ENCODE measurements at regions not wholly inside any gene's neighbourhood (a gene's known extent, or its start where the extent isn't known, plus 50 kb on each side); places are given as distances from the start of the nearest gene placed in this dataset.

- ChIA-PET POLR2A (ENCODE audit: low non-redundant PET) (no interaction called here), CTCF (no interaction called here)
- Histone ChIP-seq H3K9me3 (ENCODE audit: low read depth, low read length, poor library complexity, severe bottlenecking) (no peaks in the 10 kb centered on the region), H3K27me3 (replicated peaks; ENCODE audit: insufficient read depth, low read depth, low read length, poor library complexity) (no peaks in the 10 kb centered on the region), H3K27ac (ENCODE audit: low read depth, low read length, poor library complexity, severe bottlenecking) (no peak overlapping the region), H3K4me1 (ENCODE audit: insufficient read depth, low read length, poor library complexity, severe bottlenecking) (no peaks in the 10 kb centered on the region), H3K4me3 (ENCODE audit: low read depth, low read length, poor library complexity, severe bottlenecking) (no peak overlapping the region), H3K36me3 (ENCODE audit: insufficient read depth, low read length, poor library complexity, severe bottlenecking) (no peaks in the 10 kb centered on the region)
- TF ChIP-seq EZH2 (IDR thresholded peaks at IDR 0.05; ENCODE audit: borderline replicate concordance, low read depth, low read length, poor library complexity, severe bottlenecking) (no peak), CTCF (conservative IDR thresholded peaks at IDR 0.05; ENCODE audit: low read depth, low read length) (no peak)
- BruUV-seq (replicated peaks): no TSS peak
- intact Hi-C loops (cut with micrococcal nuclease; ENCODE audit: unreplicated experiment): no loop called here
- DNase-seq (ENCODE audit: low spot score): no peak
Observed at GRCh38 chr1:79547514-79547913, 541.0 kb upstream of the ADGRL4 start.

DNA sequence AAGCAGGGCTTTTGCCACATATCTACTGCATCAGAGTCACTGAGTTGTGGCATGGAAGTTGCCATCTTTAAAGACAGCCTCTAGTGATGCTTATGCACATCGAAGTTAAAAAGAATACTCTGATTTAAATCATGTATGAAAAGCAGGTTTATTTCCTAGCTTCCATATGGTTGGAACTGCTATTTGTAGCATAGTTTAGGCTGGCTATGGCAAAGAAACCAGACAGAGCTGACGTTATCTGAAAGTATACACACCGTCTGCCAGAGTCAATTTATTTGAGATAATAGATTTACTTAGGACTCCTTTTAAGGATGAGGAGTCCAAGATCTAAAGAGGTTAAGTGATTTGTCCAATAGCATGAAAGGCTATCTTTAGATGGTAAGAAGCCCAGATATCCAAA, 536.9 kb upstream of the ADGRL4 start:
- ChIA-PET CTCF (no interaction called here), POLR2A (ENCODE audit: low non-redundant PET) (no interaction called here)
- Histone ChIP-seq H3K36me3 (ENCODE audit: insufficient read depth, low read length, poor library complexity, severe bottlenecking) (no peaks in the 10 kb centered on the region), H3K9me3 (ENCODE audit: low read depth, low read length, poor library complexity, severe bottlenecking) (no peaks in the 10 kb centered on the region), H3K27ac (ENCODE audit: low read depth, low read length, poor library complexity, severe bottlenecking) (no peak overlapping the region), H3K4me3 (ENCODE audit: low read depth, low read length, poor library complexity, severe bottlenecking) (no peak overlapping the region), H3K27me3 (replicated peaks; ENCODE audit: insufficient read depth, low read depth, low read length, poor library complexity) (no peaks in the 10 kb centered on the region), H3K4me1 (ENCODE audit: insufficient read depth, low read length, poor library complexity, severe bottlenecking) (no peaks in the 10 kb centered on the region)
- no peak for DNase-seq (ENCODE audit: low spot score)
- no TSS peak for BruUV-seq (replicated peaks)
- intact Hi-C loops (cut with micrococcal nuclease; ENCODE audit: unreplicated experiment): no loop called here
- TF ChIP-seq EZH2 (IDR thresholded peaks at IDR 0.05; ENCODE audit: borderline replicate concordance, low read depth, low read length, poor library complexity, severe bottlenecking) (no peak), CTCF (conservative IDR thresholded peaks at IDR 0.05; ENCODE audit: low read depth, low read length) (no peak)

DNA sequence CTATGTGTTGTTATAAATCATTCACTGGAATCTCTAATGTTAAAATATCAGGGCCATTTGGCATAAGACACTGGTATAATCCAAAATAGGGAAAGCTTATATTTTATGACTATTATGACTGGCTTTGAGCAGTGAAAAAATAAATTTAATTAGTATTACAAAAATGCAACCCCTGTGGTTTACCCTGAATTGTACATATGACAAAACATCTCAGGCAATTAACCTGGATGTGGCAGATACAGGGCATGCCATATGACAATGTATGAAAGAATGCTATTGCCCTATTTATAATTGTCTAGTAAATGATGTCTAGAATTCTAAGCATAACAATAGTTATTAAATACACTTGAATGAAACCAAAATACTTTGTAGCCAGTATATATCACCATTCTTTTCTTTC, 532.5 kb upstream of the ADGRL4 start:
- Histone ChIP-seq H3K27me3 (replicated peaks; ENCODE audit: insufficient read depth, low read depth, low read length, poor library complexity) (no peaks in the 10 kb centered on the region), H3K36me3 (ENCODE audit: insufficient read depth, low read length, poor library complexity, severe bottlenecking) (no peaks in the 10 kb centered on the region), H3K4me1 (ENCODE audit: insufficient read depth, low read length, poor library complexity, severe bottlenecking) (no peaks in the 10 kb centered on the region), H3K4me3 (ENCODE audit: low read depth, low read length, poor library complexity, severe bottlenecking) (no peak overlapping the region), H3K27ac (ENCODE audit: low read depth, low read length, poor library complexity, severe bottlenecking) (no peak overlapping the region), H3K9me3 (ENCODE audit: low read depth, low read length, poor library complexity, severe bottlenecking) (no peaks in the 10 kb centered on the region)
- no TSS peak for BruUV-seq (replicated peaks)
- CTCF ChIA-PET: no interaction called here
- TF ChIP-seq EZH2 (IDR thresholded peaks at IDR 0.05; ENCODE audit: borderline replicate concordance, low read depth, low read length, poor library complexity, severe bottlenecking): no peak
- TF ChIP-seq CTCF (conservative IDR thresholded peaks at IDR 0.05; ENCODE audit: low read depth, low read length): no peak
- POLR2A ChIA-PET (ENCODE audit: low non-redundant PET): no interaction called here
- intact Hi-C loops (cut with micrococcal nuclease; ENCODE audit: unreplicated experiment): no loop called here
- no peak for DNase-seq (ENCODE audit: low spot score)

All from A673 (cell line).